ENCODE measurements at regions not wholly inside any gene's neighbourhood (a gene's known extent, or its start where the extent isn't known, plus 50 kb on each side); places are given as distances from the start of the nearest gene placed in this dataset.

DNA sequence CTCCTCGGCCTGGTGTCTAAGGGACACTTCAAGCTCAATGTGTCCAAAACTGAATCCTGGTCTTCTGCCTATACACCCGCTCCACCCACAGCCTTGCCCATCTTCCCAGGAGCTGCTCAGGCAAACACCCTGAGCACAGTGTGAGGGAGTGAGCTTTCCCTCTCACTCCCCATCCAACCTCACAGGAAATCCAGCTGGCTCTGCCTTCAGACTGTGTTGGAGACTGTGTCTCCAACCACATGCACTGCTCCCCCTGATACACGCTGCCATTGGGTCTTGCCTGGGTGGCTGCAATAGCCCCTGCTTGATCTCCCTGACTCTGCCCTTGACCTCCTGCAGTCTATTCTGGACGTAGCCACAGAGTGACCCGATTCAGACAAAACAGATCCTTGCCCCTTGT lies 319.5 kb upstream of the MSX2 start:
- no peak for TF ChIP-seq POLR2A (IDR thresholded peaks at IDR 0.05)
- TF ChIP-seq, protein P1, sequence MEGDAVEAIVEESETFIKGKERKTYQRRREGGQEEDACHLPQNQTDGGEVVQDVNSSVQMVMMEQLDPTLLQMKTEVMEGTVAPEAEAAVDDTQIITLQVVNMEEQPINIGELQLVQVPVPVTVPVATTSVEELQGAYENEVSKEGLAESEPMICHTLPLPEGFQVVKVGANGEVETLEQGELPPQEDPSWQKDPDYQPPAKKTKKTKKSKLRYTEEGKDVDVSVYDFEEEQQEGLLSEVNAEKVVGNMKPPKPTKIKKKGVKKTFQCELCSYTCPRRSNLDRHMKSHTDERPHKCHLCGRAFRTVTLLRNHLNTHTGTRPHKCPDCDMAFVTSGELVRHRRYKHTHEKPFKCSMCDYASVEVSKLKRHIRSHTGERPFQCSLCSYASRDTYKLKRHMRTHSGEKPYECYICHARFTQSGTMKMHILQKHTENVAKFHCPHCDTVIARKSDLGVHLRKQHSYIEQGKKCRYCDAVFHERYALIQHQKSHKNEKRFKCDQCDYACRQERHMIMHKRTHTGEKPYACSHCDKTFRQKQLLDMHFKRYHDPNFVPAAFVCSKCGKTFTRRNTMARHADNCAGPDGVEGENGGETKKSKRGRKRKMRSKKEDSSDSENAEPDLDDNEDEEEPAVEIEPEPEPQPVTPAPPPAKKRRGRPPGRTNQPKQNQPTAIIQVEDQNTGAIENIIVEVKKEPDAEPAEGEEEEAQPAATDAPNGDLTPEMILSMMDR (IDR thresholded peaks at IDR 0.05 in 8 of 11, conservative IDR thresholded peaks at IDR 0.05 in 3 of 11): no peak
